A673 (cell line): ENCODE measurements at regions not wholly inside any gene's neighbourhood (a gene's known extent, or its start where the extent isn't known, plus 50 kb on each side); places are given as distances from the start of the nearest gene placed in this dataset.

Experiments
- BruUV-seq: library from RNA; stranded (reverse); fragments of 400-500 nt; replicated peaks from 2 replicates; lab custom pipeline; 2021; lab: Mats Ljungman, UMichigan
- CTCF ChIA-PET: fragments of 300-600 bp; sonication (Branson Sonifier 250); formaldehyde crosslinking; loops from one replicate; lab custom pipeline; 2022; ENCODE audit warnings: antibody characterized with exemption; lab: Charles Lee
- POLR2A ChIA-PET: fragments of 300-600 bp; sonication (Branson Sonifier 250); formaldehyde crosslinking; loops from one replicate; lab custom pipeline; 2022; ENCODE audit warnings: antibody characterized with exemption; ENCODE audit not compliant: low non-redundant PET; lab: Charles Lee
- DNase-seq: peaks from one replicate; pipeline ENCODE4 v3.0.0-alpha.2; 2015; ENCODE audit warnings: low spot score
- H3K27ac ChIP-seq: fragments of 200-600 bp; sonication (generic); 2 replicates; pipeline ENCODE4 v1.5.1; 2016; ENCODE audit warnings: mixed run types, low read depth, mild to moderate bottlenecking, mixed read lengths, antibody characterized with exemption, low read length; ENCODE audit not compliant: poor library complexity, severe bottlenecking
- H3K27me3 ChIP-seq: fragments of 200-600 bp; sonication (generic); replicated peaks from 2 replicates; pipeline ENCODE4 v1.6.1; 2017; ENCODE audit warnings: mixed run types, low read depth, mild to moderate bottlenecking, mixed read lengths, antibody characterized with exemption, low read length; ENCODE audit not compliant: insufficient read depth, poor library complexity
- H3K36me3 ChIP-seq: fragments of 200-600 bp; sonication (generic); 2 replicates; pipeline ENCODE4 v1.6.1; 2016; ENCODE audit warnings: mixed run types, mild to moderate bottlenecking, mixed read lengths, antibody characterized with exemption, low read length; ENCODE audit not compliant: insufficient read depth, poor library complexity, severe bottlenecking
- H3K4me1 ChIP-seq: fragments of 200-600 bp; sonication (generic); 2 replicates; pipeline ENCODE4 v1.6.1; 2017; ENCODE audit warnings: mixed run types, mild to moderate bottlenecking, mixed read lengths, antibody characterized with exemption, low read length; ENCODE audit not compliant: insufficient read depth, poor library complexity, severe bottlenecking
- H3K4me3 ChIP-seq: fragments of 200-600 bp; sonication (generic); 2 replicates; pipeline ENCODE4 v1.5.1; 2016; ENCODE audit warnings: low read depth, mixed run types, mild to moderate bottlenecking, mixed read lengths, low read length; ENCODE audit not compliant: poor library complexity, severe bottlenecking
- H3K9me3 ChIP-seq: fragments of 200-600 bp; sonication (generic); 2 replicates; pipeline ENCODE4 v1.6.1; 2016; ENCODE audit warnings: mixed run types, low read depth, mild to moderate bottlenecking, mixed read lengths, antibody characterized with exemption, low read length; ENCODE audit not compliant: poor library complexity, severe bottlenecking
- EZH2 ChIP-seq: fragments of 200-600 bp; sonication (generic); IDR thresholded peaks from 2 replicates; pipeline ENCODE4 v1.6.1; 2017; ENCODE audit warnings: borderline replicate concordance, low read depth, mild to moderate bottlenecking, mixed read lengths, antibody characterized with exemption, low read length; ENCODE audit not compliant: poor library complexity, severe bottlenecking
- intact Hi-C: fragments of 100-400 bp; cut with micrococcal nuclease; formaldehyde crosslinking; loops from one replicate; pipeline ENCODE4 v1.10.0; 2022; ENCODE audit not compliant: unreplicated experiment
- TF ChIP-seq, protein P1 (sequence below): fragments of 300-800, 200-600 bp; sonication (generic); conservative IDR thresholded peaks from 2 replicates; pipeline ENCODE4 v1.5.1; 2017; ENCODE audit warnings: low read depth, mild to moderate bottlenecking, antibody characterized with exemption, low read length, moderate library complexity, mixed read lengths

DNA sequence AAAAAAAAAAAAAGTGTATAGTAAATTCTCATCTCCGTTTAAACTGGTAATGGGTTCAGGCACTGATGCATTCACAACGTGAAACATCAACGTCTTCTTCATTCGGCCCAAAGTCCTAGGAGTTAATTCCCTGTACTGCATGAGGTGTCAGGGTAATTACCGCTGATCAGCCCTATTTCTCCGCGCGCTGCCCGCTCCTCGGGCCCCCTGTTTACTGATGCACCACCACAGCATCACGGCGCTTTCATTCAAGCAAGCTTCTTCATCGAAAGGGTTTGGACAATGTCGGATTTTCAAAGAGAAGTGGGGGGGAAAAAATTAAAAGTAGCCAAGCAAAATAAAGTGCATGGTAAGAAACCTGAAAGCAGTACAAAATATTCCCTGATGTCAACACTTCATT is 352.0 kb upstream of the POU3F3 start:
- no peaks in the 10 kb centered on the region for H3K27me3 ChIP-seq
- no peak overlapping the region for H3K27ac ChIP-seq
- H3K4me3 ChIP-seq: no peak overlapping the region
- no peak for TF ChIP-seq EZH2
- TF ChIP-seq, protein P1, sequence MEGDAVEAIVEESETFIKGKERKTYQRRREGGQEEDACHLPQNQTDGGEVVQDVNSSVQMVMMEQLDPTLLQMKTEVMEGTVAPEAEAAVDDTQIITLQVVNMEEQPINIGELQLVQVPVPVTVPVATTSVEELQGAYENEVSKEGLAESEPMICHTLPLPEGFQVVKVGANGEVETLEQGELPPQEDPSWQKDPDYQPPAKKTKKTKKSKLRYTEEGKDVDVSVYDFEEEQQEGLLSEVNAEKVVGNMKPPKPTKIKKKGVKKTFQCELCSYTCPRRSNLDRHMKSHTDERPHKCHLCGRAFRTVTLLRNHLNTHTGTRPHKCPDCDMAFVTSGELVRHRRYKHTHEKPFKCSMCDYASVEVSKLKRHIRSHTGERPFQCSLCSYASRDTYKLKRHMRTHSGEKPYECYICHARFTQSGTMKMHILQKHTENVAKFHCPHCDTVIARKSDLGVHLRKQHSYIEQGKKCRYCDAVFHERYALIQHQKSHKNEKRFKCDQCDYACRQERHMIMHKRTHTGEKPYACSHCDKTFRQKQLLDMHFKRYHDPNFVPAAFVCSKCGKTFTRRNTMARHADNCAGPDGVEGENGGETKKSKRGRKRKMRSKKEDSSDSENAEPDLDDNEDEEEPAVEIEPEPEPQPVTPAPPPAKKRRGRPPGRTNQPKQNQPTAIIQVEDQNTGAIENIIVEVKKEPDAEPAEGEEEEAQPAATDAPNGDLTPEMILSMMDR: no peak
- no TSS peak for BruUV-seq
- intact Hi-C loops: no loop called here
- DNase-seq: no peak
- no peaks in the 10 kb centered on the region for H3K4me1 ChIP-seq
- no peaks in the 10 kb centered on the region for H3K9me3 ChIP-seq
- no peaks in the 10 kb centered on the region for H3K36me3 ChIP-seq
- ChIA-PET POLR2A (no interaction called here), CTCF (no interaction called here)

DNA sequence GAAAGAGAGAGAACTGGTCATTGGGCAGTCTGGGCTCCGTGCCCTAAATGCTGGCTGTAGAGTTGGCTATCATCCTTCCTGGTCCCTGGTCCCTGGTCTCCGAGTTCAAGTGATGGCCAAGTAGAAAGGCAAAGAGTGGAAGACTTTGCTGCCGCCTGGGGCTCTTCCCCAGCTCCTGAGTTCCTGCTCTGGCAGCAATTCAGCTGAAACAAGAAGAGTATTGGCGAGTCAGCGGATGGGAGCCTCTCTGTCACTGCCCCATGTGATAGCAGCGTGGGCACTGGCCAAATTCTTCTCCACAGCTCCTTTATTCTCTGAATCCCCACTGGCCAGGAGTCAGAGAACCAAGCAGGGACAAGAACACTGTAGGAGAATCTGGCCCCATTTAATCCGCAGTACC is 351.0 kb upstream of the POU3F3 start:
- ChIA-PET CTCF (no interaction called here), POLR2A (no interaction called here)
- intact Hi-C loops: no loop called here

DNA sequence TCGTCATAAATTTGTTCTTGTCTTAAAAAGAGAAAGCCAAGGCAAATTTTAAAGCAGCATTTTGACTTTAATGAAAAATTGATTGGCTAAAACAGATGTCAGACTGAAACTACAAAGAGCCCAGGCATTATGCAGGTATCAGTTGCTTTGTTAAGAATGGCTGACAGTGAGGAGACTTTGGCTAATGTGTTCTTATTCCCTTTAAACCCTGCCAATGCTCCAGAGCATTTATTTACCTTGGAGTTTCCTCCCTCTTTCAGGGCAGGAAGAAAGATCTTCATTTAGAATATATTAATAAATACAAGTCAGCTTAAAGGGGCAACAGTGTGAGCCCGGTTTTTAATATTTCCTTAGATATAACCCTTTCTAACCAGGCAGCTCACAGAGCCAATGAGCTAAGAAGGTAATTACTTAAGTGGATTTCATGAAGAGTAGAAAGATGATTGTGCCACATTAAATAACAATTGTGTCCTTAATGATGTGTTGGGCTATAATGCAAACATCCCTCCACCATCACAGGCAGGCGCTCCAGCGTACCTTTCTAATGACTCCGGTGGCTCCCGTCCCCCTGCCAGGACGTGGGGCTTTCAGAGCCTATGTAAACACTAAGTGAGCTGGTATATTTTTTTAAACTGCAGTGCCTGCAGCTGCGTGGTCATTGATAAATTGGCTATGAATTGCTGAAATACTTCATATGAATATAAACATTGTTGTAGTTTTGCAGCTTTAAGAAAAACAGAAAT is 349.4 kb upstream of the POU3F3 start:
- CTCF ChIA-PET: no interaction called here
- POLR2A ChIA-PET: no interaction called here
- no peaks in the 10 kb centered on the region for H3K27me3 ChIP-seq
- H3K27ac ChIP-seq: no peak overlapping the region
- intact Hi-C loops: no loop called here
- BruUV-seq: no TSS peak
- H3K36me3 ChIP-seq: no peaks in the 10 kb centered on the region
- H3K4me3 ChIP-seq: no peak overlapping the region
- TF ChIP-seq, protein P1: no peak
- no peak for TF ChIP-seq EZH2
- H3K9me3 ChIP-seq: no peaks in the 10 kb centered on the region
- H3K4me1 ChIP-seq: no peaks in the 10 kb centered on the region
- DNase-seq: no peak

More for the DNA sequence above, 351.0 kb upstream of the POU3F3 start:
- Histone ChIP-seq H3K4me1 (no peaks in the 10 kb centered on the region), H3K36me3 (no peaks in the 10 kb centered on the region), H3K27me3 (no peaks in the 10 kb centered on the region), H3K4me3 (no peak overlapping the region), H3K27ac (no peak overlapping the region), H3K9me3 (no peaks in the 10 kb centered on the region)
- TF ChIP-seq EZH2: no peak
- TF ChIP-seq, protein P1: no peak
- DNase-seq: no peak
- BruUV-seq: no TSS peak
